DMS53 treated with DMSO at 0.1 percent for 48 hours (cell line): ENCODE measurements at regions not wholly inside any gene's neighbourhood (a gene's known extent, or its start where the extent isn't known, plus 50 kb on each side); places are given as distances from the start of the nearest gene placed in this dataset.
A peak's percentile ranks its signal among the peaks of the same experiment; 100 is the strongest.
"Not testable (repeated sequence)": the region's sequence is repeated elsewhere in the genome, so short reads cannot be mapped to it uniquely, and the experiment has no call there.

Experiments
- DNase-seq: peaks from one replicate; lab custom pipeline; 2025; ENCODE audit not compliant: unreplicated experiment; lab: John Stamatoyannopoulos, UW

DNA sequence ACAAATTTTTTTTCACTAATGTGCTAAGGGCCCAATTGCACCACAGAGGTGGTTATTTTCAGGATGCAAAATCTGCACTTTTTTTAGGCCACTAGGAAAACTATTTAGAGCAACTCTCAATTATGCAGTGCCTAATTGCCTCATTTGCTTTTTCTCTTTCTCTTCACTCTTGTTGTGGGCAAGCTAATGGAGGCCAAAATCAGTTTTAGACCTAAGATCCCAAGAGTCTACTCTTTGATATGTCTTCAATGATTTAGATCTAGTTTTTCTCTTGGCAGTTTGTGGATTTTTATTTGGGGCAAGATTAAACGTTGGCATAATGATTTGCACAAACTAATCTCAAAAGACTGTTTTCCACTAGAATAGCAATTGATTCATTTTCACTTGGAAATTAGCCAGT is 1996.9 kb downstream of the LRRC4C start:
- no peak for DNase-seq

DNA sequence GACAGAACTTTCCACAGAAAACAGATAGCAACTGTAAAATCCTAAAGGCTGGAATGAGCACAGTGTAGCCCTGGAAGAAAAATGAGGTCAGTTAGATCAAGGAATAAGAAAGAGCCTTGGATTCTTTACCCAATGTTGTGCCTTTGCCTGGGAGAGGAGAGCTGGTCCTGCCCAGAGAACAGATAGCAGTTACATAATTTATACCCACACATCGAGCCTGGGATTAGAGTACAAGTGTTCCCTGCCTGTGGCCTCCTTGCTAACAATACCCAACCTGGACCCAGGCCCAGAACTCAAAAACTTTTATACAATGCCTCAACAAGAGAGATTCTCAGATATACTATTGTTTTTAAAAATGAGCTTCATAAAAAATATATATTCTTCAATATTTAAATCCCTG is 1998.4 kb downstream of the LRRC4C start:
- DNase-seq, result no peak

DNA sequence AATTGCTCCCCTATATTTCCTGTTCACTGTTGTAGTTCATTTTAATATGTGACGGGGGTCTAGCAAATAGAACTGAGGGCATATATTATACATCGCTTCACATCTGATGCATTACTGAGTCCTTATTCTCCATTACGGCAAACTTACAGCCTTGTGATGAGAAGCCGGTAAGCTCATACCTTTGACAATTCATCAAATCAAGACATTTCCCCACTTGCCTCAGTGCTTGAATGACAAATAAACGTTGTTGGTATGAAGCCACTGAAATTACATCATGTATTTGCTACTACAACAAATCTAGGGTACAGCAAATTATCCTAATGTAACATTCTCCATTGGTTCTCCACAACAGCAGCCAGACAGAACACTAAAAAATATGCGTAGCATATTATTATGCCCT is 1999.8 kb downstream of the LRRC4C start:
- no peak for DNase-seq

DNA sequence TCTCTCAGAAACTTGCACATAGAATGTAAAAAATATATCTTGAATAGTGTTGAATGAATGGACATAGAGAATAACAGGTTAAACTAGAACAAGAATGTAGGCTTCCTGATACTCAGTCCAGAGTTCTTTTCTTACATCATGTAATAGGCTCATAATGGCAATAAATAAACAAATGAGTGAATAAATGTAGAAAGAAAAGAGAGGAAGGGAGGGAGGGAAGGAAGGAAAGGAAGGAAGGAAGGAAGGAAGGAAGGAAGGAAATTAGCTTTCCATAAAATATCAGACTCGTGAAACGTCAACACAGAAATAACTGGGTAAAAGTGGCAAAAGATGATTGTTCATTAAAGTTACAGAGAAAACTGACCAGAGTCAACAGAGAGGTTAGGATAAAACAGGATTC is 2001.0 kb downstream of the LRRC4C start:
- no peak for DNase-seq

DNA sequence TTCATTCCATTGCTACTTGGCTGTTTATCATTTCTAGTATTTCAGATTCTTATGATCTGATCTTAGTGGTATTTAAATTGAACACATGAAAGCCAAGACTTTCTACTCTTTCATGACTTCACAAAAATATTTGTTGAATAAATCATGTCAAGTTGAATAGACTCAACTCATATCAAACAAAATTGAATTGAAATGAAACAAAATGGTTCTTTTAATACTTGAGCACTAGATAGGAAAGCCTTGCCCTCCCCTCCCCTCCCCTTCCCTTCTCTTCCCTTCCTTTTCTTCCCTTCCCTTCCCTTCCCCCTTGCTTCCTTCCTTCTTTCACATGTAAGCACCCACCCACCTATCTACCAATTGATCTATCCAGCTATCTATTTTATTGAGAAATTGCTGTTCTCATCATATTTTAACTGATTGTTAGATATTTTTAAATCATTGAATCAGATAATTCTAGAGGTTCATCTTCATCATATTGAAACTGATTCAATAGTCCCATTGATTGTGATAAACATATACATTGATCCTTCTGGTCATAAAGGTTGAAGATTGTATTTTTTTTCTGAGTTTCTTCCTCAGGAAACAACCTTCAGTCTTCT is 2015.9 kb downstream of the LRRC4C start:
- DNase-seq, result no peak

- no peak for DNase-seq
Observed at GRCh38 chr11:39442177-39442576, 2017.3 kb downstream of the LRRC4C start.

DNA sequence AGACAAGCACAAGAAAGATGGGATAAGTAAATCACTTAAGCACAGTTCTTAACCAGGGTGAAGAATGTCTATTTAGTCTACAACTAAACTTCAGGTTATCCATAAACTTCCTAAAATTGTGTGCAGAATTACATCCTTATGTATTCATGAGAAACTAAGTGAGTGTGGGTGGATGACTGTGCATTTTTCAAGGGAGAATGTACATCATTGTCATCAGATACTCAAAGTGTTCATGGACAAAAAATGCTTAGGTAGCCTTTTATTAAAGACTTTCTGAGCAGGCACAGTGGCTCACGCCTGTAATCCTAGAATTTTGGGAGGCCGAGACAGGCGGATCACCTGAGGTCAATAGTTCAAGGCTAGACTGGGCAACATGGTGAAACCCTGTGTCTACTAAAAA is 2023.8 kb downstream of the LRRC4C start:
- no peak for DNase-seq

- DNase-seq, result no peak
Observed at GRCh38 chr11:39434466-39434865, 2025.0 kb downstream of the LRRC4C start.

- DNase-seq, result no peak
Observed at GRCh38 chr11:39432929-39433328, 2026.5 kb downstream of the LRRC4C start.

GRCh38 chr11:39425226-39425625 is 2034.2 kb downstream of the LRRC4C start:
- no peak for DNase-seq

DNA sequence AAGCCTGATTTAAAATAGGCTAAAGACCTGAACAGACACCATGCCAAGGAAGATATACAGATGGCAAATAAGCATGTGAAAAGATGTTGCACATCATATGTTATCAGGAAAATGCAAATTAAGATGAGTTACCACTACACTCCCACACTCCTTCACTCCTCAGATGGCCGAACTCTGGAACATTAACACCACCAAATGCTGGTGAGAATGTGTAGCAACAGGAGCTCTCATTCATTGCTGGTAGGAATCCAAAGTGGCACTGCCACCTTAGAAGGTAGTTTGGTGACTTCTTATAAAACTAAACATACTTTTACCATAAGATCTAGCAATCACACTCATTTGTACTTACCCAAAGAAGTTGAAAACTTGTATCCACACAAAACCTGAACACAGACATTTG is 2047.3 kb downstream of the LRRC4C start:
- DNase-seq, result no peak

DNA sequence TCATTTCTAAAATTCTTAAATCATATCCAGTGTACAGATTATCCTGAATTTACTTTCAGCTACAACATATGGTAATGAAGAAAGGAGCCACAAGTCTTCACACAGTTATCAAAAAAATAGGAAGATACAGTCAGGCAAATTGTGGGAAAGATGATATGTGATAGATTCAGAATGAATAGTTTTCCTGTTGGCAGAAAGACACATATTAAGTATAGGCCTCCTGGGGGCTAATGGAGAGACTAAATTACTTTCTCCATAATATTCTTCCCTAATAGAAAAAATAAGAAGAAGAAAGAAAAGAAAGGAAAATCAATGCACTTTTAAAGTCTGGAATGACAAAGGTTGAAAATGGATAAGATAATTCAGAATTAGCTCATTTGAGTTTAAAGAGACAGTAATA is 2073.5 kb downstream of the LRRC4C start:
- no peak for DNase-seq

DNA sequence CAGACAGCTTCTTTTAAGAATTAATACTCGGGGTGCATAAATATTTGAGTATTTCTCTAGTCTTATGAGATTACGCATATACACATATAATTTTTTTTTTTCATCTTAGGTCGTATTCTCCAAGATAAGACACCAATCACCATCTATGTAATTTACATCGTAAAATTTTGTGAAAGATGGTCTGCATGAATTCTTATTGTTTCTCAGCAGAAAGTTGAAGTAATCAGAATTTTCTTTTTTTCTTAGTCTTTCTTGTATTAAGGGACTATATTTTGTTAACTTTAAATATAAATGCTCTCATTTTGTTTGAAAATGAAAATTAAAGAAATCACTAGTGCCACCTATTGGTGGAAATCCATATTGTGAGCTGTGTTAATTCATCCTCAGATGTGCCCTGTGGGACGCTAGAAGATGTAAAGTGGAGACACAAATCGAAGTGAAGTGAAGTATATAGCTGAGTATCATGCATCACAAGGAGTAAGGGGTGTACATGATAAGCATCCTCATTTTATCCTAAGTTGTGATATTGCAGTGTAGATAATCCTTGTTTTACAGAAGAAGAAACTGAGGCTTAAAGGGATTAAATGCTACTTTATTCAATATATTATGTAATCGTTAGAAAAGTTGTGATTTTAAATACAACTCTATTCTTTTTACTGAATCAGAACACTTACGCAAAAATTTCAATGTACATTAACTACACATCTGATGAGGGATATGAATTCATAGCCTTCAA is 2084.3 kb downstream of the LRRC4C start:
- DNase-seq, result peak; percentile 14

DNA sequence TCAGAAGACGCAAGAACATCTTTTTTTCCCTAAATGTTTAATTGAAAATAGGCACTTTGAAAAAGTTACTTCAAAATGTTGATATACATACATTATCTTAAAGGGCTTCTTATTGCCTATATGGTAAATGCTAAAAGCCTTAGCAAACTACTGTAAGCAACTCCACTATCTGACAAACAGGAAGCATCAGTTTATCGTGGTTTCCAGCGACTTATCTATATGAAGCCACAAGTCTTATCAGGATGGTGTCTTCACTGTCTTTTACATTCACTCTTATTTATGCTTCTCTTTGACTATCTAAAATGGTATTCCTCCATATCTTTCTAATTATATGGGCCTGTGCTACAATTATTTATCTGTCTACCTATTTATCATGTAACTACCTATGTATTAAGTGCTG is 2091.9 kb downstream of the LRRC4C start:
- DNase-seq, result no peak

DNA sequence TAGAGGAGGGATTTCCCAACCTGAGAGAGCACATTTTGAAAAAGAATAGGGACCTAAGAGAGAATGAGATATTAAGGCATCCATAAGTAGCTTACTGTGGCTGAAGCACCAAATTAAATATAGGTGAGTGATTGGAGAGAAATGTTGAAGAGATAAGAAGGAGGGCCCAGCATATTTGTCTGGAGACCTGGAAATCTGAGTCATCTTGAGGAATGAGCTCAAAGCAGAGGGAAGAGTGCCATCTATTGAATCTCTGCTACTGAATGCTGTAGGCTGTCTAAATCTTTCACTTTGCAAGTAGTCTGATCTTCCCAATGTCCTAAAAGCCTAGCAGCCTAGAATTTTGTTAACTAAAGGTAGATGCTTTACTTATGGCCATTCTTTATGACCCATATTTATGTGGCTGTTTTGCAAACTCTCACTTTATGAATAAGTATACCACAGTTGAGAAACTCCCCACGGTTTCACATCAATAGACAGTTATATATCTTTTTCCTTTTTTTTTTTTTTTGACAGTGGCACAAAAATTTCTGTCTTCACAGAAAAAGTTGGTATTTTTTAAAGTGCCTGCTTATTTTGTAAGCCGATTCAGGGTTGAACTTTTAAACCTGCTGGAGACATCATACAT is 2093.5 kb downstream of the LRRC4C start:
- peak; percentile 3 for DNase-seq

DNA sequence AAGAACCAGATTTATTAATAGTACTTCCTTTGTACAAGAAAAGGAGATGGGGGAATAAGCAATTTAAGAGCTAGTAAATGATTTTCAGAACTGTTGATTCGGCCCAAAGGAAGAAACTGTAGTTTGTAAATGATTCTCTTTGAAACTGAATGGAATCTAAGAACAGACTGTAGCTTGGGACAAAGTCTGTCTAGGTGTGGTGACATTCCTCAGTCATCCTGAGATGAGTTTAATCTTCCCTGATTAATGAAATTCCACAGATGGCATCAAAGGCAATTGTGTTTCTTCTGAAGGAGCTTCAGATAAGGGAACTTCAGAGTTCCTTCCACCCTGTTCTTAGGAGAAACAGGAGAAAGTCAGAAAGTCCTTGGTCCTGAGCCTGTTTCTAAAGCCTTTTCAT is 2095.9 kb downstream of the LRRC4C start:
- DNase-seq, result no peak

DNA sequence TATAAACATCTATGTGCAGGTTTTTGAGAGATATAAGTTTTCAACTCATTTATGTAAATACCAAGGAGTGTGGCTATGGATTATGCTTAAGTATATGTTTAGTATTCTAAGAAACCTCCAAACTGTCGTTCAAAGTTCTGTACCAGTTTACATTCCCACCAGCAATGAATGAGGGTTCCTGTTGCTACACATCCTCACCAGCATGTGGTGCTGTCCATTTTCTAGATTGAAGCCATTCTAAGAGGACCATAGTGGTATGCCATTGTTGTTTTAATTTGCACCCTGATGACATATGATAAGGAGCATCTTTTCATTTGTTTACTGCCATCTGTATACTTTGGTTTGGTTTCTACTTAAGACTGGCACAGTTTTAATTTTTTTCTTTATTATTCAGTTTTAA is 2097.9 kb downstream of the LRRC4C start:
- no peak for DNase-seq

GRCh38 chr11:39345834-39346442 is 2113.5 kb downstream of the LRRC4C start:
- DNase-seq, result no peak

DNA sequence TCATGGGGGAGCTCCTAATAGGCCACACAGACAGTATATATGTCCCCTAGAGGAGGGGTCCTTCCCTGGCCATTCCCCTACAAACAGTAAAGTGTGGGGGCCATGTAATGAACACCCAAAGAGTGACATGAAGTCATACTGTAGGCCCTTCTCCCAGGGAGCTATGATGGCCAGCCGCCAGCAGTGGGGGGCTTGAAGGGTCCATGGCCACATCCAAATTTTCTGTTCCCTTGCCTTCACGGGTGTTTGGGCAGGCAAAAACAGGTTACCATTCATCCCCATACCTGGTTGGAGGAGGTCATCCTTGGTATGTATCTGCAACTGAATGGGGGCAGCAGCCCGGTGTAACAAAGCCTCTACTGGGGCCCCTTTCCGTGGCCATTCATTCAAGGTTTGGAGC is 2118.0 kb downstream of the LRRC4C start:
- no peak for DNase-seq

DNA sequence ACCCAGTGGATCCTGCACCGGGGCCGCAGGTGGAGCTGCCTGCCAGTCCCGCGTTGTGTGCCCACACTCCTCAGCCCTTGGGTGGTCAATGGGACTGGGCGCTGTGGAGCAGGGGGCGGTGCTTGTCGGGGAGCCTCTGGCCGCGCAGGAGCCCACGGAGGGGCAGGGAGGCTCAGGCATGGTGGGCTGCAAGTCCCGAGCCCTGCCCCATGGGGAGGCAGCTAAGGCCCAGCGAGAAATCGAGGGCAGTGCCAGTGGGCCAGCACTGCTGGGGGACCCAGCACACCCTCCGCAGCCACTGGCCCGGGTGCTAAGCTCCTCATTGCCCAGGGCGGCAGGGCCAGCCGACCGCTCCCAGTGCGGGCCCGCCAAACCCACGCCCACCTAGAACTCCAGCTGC is 2126.4 kb downstream of the LRRC4C start:
- DNase-seq, result not testable (repeated sequence)

DNA sequence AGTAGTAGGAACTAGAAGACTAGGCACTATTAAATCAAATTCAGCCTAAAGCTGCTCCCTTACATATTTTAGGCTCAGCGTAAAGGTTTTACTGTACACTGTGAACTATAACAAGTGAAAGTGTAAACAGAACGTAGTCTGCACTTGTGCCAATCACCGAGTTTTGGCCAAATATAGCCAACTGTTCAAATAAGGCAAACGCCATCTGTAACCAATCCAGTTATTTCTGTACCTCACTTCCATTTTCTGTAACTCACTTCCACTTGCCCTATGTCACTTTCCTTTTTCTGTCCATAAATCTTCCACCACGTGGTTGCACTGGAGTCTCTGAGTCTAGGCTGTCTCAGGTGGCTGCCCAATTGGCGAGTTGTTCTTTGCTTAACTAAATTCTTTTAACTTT is 2132.2 kb downstream of the LRRC4C start:
- DNase-seq, result no peak

DNA sequence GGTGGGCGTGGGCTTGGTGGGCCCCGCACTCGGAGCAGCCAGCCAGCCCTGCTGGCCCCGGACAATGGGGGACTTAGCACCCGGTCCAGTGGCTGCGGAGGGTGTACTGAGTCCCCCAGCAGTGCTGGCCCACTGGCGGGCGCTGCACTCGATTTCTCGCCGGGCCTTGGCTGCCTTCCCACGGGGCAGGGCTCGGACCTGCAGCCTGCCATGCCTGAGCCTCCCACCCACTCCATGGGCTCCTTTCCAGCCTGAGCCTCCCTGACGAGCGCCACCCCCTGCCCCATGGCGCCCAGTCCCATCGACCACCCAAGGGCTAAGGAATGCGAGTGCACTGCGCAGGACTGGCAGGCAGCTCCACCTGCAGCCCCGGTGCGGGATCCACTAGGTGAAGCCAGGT is 2147.6 kb downstream of the LRRC4C start:
- DNase-seq, result not testable (repeated sequence)
